GM19351 (cell line): ENCODE measurements at regions not wholly inside any gene's neighbourhood (a gene's known extent, or its start where the extent isn't known, plus 50 kb on each side); places are given as distances from the start of the nearest gene placed in this dataset.
A peak's percentile ranks its signal among the peaks of the same experiment; 100 is the strongest.

ENCODE experiments used
- ATAC-seq: cut with Tn5 transposase; IDR thresholded peaks from one replicate; pipeline ENCODE4 v1.9.1; 2021; ENCODE audit warnings: mild to moderate bottlenecking, moderate library complexity; ENCODE audit not compliant: unreplicated experiment

DNA sequence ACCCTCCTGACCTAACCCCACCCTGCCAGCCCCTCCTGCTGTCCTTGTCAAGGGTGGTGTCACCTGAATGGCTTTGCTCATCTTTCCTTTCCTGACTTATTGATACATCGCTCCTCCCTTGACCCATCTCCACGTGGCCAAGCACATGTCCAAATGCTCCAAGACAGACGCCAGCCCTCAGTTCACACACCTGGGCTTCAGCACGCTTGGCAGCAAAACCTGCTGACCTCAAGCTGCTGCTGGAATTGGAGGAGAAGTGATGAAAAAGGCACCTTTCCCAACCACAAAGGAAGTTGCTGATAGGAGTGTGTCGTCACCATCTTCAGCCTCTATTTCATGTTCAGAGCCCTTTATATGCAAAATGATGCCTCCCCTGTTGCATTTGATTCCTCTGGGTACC is 141.3 kb downstream of the TLE3 start:
- no peak for ATAC-seq

DNA sequence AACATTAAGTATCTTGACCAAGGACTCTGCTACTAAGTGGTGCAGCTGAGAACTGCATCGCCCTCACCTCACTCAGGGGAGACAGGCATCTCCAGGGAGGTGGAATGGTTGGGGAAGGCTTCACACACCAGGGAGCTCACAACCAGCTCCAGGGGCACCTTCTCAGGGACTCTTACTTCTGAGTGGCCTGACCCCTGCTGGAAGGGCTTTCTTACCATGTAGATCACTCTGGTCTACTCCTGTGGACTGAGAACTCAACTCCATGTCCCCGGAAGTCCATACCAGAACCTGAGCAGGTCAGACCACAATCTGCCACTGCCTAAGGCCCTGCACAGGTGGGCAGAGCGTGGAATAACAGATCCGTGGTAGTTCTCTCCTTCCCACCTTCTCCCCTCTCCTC is 140.5 kb downstream of the TLE3 start:
- ATAC-seq: no peak

DNA sequence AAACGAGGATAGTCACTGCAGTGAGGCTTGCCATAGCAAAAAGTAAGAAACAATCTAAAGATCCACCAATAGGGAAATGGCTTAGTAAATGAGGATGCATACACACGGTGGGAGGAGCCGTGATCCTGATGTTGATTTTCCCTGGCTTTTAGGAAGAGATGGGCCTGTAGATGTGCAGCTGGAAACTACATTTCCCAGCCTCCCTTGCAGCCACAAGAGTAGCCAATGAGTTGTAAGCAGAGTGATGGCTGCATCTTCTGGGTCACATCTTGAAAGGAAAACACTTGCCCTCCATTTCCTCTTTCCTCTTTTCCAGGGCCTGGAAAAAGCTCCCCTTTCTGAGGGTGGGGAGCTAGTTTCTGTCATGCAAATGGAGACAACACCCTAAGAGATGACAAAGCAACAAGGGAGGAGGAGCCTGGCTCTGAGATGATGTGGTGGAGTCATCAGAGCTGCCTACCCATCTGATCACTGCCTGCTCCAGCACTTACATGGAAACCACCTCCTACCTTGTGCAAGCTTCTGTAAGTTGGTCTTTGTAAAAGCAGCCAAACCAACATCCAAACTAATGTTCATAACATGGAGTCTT is 139.1 kb downstream of the TLE3 start:
- no peak for ATAC-seq

DNA sequence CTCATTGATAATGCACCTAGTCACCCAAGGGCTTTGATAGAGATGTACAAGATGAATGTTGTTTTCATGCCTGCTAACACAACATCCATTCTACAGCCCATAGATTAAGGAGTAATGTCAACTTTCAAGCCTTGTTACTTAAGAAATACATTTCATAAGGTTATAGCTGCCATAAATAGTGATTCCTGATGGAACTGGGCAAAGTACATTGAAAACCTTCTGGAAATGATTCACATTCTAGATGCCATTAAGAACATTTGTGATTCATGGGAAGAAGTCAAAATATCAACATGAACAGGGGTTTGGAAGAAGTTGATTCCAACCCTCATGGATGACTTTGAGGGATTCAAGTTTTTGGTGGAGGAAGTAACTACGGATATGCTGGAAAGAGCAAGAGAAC is 135.2 kb downstream of the TLE3 start:
- no peak for ATAC-seq

DNA sequence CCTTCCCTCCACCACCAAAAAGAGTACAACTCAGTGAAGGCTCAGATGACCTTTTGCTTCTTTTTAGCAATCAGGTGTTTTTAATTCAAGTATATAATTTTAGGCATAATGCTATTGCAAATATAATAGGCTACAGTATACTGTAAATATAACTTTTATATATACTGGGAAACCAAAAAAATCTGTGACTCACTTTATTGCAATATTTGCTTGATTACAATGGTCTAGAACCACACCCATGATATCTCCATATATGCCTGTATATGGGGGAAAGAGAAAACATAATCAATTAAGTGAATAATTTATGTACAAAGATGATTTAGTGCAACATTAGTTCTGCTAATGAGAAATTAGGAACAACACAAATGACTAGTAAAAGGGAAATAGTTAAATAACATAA is 134.3 kb downstream of the TLE3 start:
- ATAC-seq: no peak

DNA sequence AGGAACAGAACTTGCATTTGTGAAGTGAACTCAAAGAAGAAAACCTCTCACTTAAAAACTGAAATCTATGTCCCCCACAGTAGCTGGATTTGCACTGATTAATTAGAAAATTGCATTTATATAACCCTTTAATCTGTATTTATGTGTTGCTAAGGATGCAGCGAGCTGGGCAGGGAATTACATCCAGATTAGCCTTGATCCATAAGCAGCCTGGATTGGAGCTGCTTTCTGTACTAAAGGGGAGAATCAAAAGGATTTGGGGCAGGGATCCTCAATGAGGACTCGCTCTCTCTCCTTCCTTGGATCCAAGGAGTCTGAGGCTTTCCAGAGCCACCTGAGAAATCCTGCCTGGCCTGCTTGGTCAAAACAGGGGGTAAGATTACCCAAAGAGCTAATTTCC is 125.9 kb downstream of the TLE3 start:
- no peak for ATAC-seq

DNA sequence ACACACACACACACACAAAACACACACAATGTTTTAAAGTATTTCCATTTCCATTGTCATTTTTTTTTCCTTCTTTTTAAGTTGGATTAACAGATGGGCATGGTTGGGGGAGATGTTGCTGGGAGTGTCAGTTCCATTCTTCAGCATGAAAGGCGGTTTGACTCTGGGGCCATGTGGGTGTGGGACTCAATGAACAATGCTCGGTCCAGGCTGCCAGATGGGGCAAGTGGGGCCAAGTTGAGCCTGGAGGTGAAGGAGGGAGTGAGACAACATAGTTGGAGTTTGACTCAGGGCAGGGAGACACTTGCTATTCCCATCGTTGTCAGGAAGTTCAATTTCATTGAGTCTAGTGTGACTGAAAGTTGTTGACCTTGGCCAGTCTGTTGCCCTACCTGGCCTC is 125.3 kb downstream of the TLE3 start:
- ATAC-seq: no peak

DNA sequence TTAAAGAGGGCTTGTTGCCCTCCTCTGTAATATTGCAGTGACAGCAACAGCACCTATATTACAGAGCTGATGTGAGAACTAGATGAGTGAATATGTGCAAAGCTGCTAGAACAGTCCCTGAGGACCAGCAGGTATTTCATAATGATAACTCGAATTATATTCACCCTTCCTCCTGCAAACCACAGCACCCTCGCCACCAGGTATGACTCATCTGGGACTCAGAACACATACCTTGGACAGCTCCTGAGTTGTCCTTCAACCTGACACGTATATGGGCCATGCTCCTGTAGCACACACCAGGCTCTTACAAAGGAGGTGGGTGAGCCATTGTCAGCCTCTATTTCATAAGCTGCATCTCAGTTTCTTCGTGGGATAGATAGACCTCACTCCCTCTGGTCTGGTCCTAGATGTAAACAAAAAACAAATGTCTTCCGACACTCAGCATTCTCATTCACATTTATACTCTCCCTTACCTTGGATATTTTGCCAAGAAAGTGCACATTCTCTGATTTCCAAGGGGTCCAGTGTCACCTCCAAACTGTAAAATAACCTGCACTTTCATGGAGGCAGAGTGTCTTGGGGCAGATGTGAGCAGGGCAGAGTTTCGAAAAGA is 124.5 kb downstream of the TLE3 start:
- ATAC-seq: no peak

DNA sequence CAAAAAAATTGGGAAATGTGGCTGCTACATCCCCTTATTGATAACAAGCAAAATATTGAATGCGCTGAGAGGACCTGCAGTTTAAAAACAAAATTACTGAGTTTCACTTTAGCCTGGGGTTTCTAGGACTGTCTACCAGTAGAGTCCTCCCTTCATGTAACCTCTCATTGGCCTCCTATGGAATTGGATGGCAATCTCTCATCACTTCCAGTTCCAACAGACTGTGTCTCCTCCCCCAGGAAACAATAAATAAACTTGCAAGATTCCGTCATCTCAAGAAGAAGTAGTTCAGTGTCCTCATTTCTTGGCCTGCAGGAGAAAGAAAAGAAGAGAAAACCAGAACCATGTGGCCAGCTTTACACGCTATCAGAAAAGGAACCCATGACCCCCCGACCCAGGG is 123.8 kb downstream of the TLE3 start:
- ATAC-seq: no peak

DNA sequence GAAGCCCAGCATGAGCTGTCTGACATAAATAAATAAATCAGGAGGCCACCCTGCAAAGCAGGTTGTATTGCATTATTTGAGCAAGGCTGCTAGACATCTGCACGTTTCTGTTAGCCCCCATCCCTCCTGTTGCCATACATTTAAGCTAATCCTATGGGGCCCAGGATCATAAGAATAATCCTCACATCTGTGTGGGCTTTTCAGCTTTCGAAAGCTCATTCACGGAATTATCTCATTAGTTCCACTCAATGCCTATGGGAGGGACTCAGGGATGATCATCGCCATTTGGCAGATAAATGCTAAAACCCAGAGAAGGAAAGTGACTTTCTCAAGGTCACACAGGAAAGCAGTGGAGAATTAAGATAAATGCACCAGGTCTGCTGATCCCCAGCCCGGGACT is 123.4 kb downstream of the TLE3 start:
- no peak for ATAC-seq

DNA sequence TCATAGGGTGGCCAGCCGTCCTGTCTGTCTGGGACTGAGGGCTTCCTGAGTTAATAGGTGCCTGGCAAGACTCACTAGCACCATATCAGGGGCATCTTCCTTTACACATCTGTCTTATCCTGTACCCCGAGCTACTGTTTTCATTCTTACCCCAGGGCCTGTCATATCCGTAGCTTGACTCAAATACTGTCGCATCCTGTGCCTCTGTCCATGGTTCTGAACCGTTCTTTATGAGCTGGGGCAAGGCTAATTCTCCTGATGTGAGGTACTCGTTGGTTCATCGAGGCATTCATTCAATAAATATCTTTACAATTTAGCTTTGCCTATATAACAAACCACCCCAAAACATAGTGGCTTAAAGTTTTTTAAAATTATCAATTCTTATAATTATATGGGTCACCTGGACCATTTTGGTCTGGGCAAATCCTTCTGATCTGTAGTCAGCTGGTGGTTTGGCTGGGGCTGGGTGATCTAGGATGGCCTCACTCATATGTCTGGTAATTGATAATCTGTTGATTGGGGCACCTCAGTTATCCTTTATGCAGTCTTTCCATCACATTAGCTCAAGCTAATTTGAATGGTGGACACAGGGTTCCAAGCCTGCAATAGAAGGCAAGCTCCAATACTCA is 121.2 kb downstream of the TLE3 start:
- ATAC-seq: no peak

DNA sequence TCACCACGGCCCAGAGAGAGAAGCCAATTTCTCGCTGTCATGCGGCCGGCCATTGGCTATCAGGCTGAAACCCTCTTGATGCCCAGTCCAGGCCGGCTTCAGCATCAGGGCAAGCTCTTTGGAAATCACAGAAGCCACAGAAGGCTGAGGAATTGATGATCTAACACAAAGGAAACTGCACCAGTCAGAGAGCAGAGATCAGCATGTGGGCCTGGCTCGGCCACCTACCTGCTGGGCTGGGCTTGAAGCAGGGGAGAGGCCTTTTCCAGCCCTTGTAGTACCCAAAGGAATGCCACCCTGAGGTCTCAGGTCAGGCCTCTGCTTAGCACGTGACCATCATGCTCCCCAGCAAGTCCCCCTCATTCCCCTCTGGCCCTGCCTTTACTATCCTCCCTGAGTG is 119.1 kb downstream of the TLE3 start:
- no peak for ATAC-seq

DNA sequence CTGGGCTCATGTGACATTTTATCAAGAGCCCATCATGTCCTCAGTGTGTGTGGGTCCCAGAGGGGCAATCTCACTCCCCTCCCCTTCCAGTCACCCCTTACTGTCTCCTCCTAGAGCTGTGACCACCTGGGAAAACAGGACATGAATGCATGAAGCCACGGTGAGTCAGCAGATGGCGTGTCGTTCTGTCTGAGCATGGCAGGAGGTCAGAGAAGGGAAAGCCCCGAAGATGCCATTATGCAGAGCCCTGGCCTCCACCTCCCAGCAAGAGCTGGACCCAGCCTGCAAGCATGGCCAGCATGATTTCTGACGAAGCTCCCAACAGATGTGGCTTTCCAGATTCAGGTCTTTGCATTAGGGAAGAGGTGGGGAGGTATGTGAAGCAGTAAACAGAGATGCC is 118.5 kb downstream of the TLE3 start:
- peak; percentile 48 for ATAC-seq

DNA sequence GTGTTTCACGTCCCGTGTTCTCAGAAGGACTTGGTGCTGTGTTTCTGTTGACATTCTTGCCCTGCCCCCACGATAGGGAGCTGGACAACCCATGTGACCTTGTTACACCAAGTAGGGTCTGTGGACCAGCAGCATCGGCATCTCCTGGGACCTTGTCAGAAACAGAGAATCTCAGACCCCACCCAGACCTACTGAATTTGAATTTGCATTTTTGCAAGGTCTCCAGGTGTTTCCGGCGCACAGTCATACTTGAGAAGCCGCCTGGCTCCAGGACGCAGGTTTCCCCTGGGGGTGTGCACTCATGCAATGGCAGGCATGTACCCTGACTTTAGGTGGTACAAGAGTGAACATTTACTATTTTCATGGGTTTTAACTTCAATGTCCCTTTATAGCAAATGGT is 117.9 kb downstream of the TLE3 start:
- peak; percentile 89 for ATAC-seq

DNA sequence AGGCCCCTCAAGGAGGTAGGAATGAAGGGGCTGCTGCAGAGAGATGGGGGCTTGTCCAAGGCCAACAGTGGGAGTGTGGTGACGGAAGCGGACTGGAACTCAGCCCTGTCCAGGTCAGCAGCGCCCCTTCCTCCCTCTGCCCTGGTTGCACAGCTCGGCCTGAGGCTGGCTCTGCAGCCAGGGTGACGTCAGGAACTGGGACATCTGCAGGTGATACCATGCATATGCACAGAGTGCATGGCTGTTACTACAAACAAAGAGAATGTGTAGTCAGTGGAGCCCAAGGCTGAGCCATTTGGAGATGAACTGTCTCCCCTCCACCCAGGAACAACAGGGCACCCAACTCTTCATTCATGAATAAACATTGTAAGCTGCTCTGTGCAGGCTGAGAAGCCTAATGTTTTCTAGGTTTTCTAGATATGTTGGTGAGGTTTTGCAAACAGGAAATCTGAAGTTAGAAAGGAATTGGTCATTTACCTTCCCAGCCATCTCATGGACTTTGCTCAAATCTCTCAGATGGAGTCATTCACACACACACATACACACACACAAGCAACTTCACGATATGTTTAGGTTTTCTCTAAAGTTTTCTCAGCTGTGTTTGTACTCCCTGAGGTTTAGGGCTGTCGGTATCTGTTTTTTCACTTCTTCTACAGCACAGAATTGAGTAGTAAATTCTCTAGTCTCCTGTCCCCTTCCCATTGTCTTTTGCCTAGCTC is 117.2 kb downstream of the TLE3 start:
- no peak for ATAC-seq

DNA sequence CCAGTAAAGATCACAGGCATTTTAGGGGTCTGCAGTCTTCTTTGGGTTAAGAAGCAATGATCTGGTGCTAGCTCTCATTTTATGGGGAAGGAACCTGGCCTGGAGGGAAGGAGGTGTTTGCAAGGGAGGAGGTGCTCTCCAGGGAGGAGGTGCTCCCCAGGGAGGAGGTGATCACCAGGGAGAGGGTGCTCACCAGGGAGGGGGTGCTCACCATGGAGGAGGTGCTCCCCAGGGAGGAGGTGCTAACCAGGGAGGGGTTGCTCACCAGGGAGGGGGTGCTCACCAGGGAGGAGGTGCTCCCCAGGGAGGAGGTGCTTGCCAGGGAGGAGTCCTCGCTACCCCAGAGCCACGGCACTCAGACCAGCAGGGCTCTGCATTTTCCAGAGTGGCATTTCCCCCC is 115.7 kb downstream of the TLE3 start:
- no peak for ATAC-seq

DNA sequence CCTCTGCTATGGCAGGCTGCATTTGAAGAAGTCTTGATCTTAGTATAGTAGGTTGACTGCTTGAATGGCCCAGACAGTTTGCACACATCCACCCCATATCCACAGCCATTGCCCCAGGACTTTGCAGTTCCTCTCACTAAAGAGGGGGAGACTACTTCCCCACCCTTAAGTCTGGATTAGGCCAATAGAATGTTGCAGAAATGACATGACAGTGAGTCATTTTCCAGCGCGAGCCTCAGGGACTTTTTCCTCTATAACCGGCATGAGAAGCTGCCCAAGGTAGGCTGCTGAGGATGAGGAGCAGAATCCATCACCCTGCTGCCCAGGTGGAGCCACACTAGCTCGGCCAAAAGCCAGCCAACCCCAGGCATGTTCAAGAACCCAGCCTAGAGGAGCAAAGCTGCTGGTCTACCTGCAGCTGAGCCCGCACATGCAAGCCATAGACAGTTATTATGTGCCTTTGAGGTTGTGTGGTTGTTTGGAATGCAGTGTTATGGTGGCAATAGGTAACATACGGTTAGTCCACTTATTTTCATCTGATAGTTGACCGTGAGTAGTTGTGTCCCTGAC is 113.9 kb downstream of the TLE3 start:
- ATAC-seq: no peak

DNA sequence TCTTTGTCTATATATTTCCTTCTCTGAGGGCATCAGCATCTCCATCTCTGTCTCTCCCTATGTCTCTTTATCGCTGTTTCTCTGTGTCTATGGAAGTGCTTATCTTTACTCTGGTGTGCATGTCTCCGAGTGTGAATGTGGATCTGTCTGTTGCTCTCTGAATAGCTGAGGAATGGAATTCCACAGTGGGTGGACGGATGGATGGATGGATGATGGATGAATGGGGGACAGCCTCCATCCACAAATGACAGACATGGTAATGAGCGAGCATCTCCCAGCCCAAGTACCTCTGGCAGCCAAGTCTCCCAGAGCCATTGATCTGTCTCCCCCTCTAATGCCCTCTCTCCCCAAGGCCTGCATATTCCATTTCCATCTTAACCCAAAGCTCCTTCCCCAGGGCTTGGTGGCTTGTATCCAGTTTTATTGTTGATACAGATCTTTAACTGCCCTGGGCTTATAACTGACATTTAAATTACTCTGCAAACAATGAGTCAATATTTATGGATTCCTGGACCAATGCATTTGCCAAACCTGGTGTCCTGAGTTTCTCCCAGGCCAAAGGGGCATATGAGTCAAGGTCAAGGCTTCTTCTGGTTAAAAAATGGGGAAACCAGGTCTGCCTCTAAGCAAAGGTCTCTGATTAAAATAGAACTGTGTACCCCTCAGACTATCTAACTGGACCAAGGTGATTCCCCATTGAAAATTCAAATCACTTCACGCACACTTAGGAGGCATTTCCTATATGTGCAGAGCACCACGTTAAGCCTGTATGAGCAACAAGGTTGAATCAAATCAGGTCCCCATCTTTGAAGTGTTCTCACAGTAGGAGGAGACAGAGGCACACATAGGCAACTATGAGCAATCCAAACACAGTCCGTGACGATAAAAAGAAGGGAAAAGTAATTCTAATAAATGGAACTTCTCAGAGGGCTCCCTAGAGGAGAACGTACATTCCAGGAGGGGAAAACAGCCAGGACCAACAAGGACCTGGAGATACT is 109.9 kb downstream of the TLE3 start:
- no peak for ATAC-seq

DNA sequence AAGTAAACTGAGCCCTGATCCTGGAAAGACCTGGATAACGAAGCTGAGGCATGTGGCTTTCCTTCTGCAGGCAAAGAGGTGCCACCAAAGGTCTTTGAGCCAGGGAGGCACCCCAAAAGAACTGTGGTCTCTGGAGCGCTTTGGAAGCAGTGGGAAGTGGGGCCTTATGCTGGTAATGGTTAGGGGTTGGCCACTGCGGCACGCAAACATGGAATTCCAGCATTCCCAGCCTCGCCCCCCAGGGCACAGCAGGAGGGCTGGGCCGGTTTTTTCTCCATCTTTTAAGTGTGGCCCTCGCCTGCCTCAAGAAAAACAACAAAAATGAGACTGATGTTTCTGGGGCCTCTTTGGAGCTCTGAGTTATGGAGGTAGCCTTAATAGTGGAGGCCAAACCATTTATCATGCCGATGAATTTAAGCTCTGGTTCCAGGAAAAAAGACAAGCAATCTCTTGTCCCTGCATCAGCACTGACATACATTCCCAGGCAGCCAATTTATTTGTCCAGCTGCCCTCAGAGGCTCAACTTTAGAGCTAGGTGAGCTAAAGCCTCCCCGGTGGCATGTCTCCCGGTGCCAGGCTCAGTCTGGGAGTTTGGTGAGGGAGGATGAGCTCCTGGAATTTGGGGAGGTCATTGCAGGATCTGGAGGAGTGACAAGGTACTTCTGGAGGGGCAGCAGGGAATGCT is 109.0 kb downstream of the TLE3 start:
- ATAC-seq: no peak
